Activated CD4-positive, alpha-beta T cell treated with anti-CD3 and anti-CD28 coated beads for 24 hours (primary cell): ENCODE measurements at regions not wholly inside any gene's neighbourhood (a gene's known extent, or its start where the extent isn't known, plus 50 kb on each side); places are given as distances from the start of the nearest gene placed in this dataset.
"Not testable (repeated sequence)": the region's sequence is repeated elsewhere in the genome, so short reads cannot be mapped to it uniquely, and the experiment has no call there.

ENCODE experiments used
- DNase-seq, 2 donors: peaks; one replicate each; pipeline ENCODE4 v3.0.0-alpha.2; 2020; ENCODE audit warnings: low read depth in 2 of 2

DNA sequence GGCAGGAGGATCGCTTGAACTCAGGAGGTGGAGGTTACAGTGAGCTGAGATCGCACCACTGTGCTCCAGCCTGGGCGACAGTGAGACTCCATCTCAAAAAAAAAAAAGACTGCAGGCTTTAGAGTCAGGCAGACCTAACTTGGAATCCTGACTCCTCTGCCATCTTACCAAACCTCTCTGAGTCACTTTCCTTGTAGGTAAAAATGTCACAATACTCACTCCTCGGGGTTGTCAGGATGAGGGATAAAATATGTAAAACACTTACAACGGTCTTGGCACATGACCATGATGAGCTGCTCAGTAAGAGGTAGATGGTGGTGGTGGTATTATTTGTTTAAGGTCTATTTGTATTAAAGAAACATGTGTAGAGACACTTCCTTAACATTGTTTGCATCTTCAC is 154.1 kb upstream of the PDE1C start:
- no peak for DNase-seq

DNA sequence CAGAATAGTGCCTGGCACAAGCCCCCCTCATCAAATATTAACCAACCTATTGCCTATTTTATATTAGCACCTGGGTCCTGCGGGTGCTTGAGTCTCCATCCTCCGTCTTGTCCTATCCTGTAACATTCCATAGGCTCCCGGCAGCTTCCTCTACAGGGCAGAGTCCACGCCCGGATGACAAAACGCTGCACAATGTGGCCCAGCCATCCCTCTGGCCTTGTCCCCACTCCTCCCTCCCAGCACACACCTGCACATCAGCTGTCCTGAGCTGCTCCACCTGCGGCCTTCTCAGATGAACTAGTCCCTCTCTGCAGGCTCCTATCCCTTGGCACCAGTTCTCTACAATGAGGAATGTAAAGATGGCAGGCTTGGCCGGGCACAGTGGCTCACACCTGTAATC is 153.5 kb upstream of the PDE1C start:
- DNase-seq: no peak

DNA sequence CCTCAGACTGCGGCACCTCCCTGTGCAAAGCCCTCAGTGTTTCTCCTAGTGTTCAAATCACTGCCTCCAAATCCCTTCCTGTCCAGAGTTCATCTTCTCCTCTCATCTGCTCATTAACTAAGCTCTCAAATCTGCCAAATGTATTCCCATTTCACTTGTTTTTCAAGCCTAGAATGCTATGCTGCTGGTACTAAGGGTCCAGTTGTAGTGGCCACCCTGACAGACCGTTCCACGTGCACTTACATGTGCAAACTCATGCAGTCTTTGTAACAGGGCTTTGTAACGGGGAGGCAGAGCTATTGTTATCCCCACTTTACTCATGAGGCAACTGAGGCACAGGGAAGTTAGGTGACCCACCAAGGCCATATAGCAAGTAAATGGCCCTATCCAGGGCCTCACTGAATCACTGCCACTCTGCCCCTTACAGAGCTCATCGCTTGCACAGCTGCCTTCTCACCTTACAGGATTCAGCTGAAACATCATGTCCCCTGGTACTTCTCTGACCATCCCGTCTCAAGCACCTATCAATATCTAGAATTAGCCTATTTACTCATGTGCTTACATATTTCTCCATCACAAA is 153.0 kb upstream of the PDE1C start:
- no peak for DNase-seq

DNA sequence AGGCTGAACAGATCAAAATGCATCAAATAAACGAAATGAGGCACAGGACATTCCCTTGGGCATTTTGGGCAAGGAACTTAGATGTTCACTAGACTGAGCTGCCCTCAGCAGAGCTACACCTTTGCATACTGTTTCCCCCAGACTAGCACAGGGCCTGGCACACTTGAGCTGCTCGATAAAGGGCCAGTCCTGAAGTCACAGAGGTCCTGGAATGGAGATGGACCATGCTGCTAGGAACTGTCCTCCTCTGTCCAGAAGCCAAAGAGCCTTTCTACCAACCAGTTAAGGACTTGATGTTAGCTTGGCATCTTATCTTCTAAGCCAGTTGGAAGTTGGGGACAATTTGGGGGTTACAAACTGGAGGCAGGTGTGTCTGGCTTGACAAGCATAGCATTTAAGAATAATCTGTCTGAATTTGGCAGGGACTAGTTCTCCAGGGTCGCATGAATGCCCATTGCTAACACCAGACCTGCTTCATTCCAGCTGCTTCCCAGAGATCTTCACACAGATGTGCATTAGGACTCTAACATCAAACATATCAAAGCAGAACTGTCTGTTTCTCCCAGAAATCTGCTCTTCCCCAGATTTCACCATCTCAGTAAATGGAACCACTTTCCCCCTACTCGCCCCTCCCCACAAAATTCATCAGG is 152.2 kb upstream of the PDE1C start:
- no peak for DNase-seq

DNA sequence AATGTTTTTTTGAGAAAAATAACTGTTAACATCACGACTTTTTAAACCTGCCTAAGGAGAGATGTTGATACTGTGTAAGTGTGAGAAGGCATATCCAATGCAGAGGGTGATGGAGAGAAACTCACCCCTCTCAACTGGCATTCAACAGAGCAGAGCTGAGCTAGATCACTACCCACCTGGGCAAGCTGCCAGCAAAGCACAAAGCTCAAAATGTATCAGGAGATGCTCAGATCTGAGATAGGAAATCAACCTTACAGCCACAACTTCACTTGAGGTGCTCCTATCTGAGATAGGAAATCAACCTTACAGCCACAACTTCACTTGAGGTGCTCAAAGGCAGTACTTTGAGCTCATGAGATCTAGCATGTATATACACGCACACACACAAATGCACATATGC is 151.5 kb upstream of the PDE1C start:
- DNase-seq: no peak

DNA sequence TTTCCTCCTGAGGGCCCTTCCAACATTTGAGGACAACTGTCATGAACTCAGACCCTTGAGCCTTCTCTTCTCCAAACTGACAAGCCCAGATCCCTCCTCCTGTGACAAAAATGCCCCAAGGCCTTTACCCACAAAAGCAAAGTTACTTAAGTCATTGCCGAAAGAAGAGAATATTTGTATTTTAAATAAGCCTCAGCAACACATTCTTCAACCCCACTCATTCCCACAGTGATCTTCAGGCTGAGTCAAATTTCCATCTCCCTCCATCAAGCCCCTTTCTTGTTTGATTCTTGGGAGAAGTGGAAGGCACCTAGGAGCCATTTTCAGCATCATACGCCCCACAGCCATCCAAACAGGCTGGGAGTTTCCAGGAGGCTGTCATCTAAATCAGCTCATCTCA is 150.8 kb upstream of the PDE1C start:
- DNase-seq: no peak

DNA sequence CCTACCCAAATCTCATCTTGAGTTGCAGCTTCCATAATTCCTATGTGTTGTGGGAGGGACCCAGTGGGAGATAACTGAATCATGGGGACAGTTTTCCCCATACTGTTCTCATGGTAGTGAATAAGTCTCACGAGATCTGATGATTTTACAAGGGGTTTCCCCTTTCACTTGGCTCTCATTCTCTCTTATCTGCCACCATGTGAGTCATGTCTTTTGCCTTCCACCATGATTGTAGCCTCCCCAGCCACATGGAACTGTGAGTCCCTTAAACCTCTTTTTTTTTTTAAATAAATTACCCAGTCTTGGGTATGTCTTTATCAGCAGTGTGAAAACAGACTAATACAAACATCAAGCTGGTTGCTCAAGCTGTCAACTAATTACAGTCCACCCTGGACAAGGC is 149.6 kb upstream of the PDE1C start:
- not testable (repeated sequence) for DNase-seq

DNA sequence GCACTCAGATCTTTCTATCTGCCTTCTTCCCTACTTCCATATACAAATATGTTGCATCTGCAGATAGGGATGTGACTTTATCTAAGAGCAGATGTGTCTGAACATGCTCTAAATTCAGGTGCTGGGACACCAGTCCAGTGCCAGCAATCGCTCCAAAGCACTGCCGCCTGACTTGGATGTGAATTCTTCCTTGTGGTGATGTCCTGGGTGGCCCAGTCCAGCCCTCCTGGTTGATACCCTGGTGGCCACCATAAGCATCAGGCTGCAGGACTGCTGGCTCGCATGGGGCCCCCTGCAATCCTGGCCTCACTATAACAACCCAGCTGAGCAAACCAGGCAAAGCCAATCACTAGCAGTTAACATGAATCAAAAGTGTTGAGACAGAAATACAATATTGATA is 149.2 kb upstream of the PDE1C start:
- DNase-seq: no peak

DNA sequence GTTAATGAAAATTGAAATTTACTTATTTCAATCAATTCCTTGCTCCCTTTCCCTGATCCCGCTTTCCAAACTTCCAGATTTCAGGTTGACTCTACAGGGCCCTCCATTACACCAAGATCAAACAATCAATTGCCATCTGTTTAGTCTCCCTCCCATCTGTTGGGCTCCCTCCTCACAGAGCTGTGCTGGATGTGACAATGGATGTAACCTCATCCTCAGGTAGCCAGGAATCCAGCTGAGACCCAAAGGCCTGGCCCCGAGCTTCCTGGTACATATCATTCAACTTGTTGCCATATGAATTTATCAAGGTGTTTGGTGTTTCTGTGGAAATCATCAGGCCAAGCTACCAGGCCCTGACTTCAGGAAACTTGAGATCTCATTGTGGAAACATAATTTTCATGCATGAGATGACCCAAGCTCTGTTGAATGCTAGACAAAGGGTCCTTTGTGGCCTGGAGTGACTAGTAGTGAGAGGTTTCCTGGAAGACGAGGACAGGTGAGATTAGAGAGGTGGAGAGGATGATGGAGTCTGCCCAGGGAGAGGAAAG is 148.6 kb upstream of the PDE1C start:
- DNase-seq: no peak

DNA sequence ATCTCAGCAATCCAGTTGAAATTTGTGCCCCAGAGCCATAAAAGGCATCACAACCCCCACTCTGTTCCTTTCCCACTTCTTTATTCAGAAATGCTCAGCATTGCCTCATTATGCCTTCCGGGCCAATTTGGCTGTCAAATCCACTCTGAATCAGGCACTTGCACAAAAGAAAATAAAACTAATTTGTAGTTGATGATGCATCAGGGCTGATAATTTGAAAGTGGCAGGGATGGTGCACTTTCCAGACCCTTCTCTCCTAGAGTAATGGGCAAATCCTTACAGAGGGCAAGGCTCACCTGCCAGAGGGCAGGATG is 147.9 kb upstream of the PDE1C start:
- no peak for DNase-seq

DNA sequence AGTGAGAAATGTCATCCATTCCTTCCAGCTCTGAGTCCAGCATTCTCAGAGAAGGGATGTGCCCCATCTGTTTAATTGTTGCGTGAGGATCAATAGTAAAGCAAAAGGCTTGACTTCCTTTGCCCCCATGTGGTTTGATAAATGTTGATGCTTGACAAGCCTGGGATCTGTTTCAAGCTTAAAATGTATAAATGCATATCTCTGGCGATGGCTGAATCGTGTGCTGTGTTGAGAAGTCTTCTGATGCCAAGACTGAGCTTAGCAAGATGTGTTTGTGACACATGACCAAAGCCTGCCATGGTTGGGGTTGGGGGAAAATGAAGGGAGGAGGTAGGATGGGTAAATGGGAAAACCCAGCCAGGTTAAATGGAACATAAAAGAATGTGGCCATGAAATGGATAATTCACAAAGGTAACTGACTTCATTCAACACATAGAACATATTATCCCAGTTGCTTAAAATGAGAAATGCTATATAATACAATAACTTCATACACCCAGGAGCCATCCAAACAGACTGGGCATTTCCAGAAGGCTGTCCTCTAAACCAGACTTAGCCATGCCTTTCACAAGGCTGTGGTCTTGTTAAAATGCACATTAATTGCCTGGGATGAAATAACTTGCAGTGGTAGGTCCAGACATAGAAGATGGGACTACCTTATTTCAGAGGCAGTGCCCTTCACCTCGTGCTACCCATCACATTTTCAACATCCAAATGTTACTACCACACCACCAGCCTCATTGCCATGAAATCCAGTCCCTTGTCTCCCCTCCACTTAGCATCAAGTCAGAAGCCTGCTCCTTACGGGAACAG is 147.3 kb upstream of the PDE1C start:
- no peak for DNase-seq

DNA sequence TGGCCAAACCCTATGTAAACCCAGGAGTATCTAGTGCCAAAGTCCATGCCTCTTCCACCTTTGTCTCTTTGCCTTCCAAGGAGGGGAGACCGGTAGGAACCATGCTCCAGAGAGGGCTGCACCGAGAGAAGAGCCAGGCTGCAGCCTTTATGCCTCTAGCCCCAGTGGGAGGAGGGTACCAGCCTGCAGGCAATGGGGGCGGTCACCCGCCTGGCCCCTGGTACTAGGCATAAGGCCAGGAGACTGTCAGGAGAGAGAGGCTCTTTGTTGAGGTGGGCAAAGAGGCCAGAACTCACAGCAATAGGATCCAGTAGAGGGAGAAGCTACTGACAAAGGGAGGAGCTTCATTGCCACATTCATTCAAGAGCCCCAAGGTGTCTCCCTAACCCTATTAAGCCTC is 146.6 kb upstream of the PDE1C start:
- DNase-seq: no peak

DNA sequence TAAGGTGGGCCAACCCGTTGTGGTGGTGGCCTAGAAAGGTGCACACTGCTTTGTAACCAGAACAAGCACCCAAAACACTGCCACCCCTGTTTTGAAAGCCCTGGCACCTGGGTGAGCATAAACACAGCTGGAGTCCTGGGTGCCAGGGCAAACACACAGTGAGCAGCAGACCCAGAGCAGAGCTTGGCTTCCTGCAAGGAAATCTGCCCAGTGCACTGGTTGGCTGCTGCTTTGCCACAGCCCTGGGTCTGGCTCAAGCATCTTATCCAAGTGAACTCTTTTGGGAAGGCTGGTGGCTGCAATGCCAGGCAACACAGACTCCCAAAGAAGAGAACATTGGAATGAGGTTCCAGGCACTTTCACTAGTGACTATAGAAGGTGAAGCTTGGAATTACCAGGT is 145.5 kb upstream of the PDE1C start:
- DNase-seq: no peak

DNA sequence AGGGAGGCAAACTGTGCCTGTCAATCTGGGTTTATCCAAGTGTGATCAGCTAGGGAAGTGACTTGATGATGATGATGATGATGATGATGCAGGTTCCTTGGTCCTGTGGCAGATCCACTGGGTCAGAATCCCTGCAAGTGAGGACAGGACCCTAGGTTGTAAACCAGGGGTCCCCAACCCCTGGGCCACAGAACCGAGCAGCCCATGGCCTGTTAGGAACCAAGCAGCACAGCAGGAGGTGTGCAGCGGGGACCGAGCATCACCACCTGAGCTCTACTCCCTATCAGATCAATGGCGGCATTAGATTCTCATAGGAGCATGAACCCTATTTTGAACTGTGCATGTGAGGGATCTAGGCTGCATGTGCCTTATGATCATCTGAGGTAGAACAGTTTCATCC is 144.7 kb upstream of the PDE1C start:
- DNase-seq: no peak

DNA sequence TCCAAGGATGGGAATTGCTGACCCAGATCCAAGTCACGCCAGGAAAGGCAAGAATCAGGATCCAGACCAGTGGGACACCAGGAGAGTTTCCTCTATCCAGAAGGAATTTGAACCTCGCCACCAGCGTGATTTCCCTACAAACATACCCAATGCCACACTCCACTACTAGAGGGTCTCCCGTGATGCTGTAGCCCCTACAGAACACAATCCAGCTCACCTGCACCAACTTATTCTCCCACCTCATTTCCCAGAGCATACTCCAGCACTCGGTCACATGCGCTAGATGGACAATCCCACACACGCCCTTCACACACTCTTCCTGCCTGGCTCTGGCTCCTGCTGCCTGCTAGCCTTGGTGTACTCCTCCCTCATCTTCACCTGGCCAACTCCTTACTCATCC is 142.1 kb upstream of the PDE1C start:
- no peak for DNase-seq

DNA sequence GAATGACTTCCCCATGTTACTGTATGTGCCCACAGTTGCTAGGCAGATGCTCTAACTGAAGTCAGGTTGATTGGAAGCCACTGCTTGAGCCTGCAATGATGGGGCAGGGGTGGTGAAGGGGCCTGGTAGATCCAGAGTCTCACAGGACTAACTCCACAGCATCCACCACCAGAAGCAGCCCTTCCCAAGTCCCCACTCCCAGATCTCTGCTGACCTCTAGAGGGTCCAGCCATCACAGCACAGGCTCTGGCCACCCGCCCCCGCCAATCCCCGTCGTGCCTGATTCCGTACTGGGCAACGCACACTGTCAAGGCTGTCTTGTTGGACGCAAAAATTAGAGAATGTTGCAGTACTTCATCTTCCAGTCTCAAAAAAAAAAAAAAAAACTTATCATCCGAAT is 136.8 kb upstream of the PDE1C start:
- no peak for DNase-seq

DNA sequence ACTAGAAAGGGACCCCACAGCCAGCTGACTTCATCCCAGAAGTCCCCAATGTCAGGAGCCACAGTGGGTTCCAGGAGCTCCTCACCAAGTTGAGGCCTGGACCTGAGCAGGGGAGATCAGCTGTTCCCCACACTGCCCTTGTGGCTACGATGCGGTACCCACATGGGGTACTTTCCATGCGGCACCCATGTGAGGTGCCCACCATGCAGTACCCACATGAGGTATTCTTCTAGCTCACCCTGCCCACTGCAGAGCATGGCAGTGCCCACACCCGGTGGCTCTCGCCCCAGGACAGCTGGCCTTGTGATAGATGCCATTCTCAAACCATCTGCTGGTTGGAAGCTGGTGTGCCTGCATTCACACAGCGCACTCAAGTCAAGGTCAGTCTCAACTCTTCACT is 136.3 kb upstream of the PDE1C start:
- DNase-seq: no peak

DNA sequence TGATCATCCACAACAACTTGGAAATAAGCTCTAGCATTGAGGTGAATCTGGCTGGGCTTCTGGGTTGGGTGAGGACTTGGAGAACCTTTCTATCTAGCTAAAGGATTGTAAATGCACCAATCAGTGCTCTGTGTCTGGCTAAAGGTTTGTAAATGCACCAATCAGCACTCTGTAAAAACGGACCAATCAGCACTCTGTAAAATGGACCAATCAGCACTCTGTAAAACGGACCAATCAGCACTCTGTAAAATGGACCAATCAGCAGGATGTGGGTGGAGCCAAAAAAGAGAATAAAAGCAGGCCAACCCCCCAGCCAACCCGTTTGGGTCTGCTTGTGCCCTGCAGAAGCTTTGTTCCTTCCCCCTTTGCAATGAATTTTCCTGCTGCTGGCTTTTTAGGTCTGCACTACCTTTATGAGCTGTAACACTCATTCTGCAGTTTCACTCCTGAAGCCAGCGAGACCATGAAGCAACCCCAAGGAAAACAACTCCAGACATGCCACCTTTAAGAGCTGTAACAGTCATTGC is 135.2 kb upstream of the PDE1C start:
- not testable (repeated sequence) for DNase-seq

DNA sequence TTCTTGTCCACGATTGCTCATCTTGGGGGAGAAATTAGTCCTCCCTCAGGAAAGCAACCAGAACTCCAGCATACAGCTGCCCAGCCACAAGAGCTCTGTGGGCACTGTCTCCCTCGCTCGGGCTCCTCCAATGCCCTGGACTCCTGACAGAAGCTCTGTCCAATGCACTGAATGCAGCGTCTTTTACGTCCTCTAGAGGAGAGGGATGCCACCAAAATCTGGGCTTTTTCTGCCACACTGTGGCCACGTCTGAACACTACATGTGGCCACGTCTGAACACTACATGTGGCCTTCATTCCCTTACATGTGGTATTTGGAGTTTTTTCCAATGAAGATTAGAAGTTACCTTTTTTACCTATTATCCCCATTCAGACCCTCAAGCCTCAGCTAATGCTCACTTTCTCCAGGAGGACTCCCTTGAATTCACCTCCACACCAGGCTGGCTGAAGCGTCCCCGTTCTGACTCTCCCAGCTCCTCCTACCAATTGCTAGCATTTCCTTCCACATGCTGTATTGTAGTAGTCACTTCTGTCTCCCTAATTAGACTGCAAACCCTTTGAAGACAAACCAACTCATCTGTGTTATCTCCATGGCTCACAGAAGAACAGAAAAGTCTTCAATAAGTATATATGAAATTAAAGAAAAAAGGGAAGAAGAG is 134.3 kb upstream of the PDE1C start:
- no peak for DNase-seq

DNA sequence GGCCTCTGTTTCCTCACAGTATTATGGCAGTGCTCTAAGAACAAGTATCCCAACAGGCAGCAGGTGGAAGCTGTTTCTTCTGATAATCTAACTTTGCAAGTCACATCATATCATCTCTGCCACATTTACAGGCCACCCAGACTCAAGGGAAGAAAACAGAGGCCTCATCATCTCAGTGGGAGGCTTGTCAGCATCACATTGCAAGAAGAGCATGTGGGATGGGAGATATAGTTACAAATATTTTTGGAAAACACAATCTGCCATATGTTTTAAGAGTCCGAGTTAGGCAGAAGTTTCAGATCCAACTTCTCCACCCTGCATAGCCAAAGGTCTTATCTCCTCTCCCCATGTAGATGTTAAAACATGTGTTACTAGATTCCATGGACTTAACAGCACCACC is 130.4 kb upstream of the PDE1C start:
- DNase-seq: no peak

DNA sequence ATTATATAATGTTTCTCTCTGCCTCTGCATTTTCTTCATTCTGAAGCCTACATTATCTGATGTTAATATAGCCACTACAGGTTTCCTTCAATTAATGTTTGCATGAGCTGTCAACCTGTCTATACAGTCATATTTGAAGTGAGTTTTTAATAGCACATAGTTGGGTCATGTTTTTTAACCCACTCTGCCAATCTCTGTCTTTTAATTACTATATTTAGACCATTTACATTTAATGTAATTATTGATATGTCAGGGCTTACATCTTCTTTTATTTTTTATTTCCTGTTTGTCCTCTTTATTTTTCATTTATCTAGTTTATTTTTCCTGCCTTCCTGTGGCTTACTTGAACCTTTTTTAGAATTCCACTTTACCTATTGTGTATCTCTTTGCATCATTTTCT is 124.3 kb upstream of the PDE1C start:
- DNase-seq: no peak

DNA sequence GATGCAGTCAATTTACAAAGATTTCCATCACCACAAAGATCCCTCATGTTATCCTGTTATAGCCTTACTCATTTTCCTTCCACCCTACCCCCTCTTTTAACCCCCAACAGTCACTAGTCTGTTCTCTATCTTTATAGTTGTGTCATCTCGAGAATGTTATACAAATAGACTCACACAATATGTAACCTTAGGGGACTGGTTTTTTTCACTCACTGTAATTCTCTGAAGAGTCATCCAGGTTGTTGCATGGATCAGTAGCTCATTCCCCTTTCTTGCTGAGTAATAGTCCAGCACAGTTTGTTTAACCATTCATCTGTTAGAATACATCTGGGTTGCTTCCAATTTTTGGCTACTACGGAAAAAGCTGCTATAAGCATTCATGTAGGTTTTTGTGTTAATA is 121.1 kb upstream of the PDE1C start:
- no peak for DNase-seq
